H1 (cell line): ENCODE measurements at regions not wholly inside any gene's neighbourhood (a gene's known extent, or its start where the extent isn't known, plus 50 kb on each side); places are given as distances from the start of the nearest gene placed in this dataset.

Experiments used
- ASH2L ChIP-seq: fragments of 200-600, 300-600 bp; sonication (generic); IDR thresholded peaks from one replicate; pipeline ENCODE4 v1.7.1; 2017; ENCODE audit warnings: low read length
- CHD2 ChIP-seq: IDR thresholded peaks from 2 replicates; pipeline ENCODE4 v1.6.1; 2012; ENCODE audit warnings: low read length, improper control_type of control experiment
- CHD7 ChIP-seq: fragments of 300-600 bp; sonication (generic); IDR thresholded peaks from 2 replicates; pipeline ENCODE4 v1.7.1; 2012; ENCODE audit warnings: low read length, moderate library complexity, mild to moderate bottlenecking, inconsistent platforms; ENCODE audit not compliant: insufficient replicate concordance
- EP300 ChIP-seq, 2 experiments: IDR thresholded peaks; 1 replicate in 1 of 2; 2 replicates in 1 of 2; pipeline ENCODE4 v1.6.1; 2011 to 2012; ENCODE audit warnings: low read depth in 2 of 2, low read length in 2 of 2, mild to moderate bottlenecking in 2 of 2, borderline replicate concordance in 1 of 2, inconsistent platforms in 1 of 2, moderate library complexity in 1 of 2
- SAP30 ChIP-seq: fragments of 300-600 bp; sonication (generic); IDR thresholded peaks from 2 replicates; pipeline ENCODE4 v1.7.1; 2012; ENCODE audit warnings: low read length, moderate library complexity, mild to moderate bottlenecking, inconsistent platforms; ENCODE audit not compliant: insufficient read depth, insufficient replicate concordance
- SP1 ChIP-seq: IDR thresholded peaks from 2 replicates; pipeline ENCODE4 v1.6.1; 2011; ENCODE audit warnings: low read depth, low read length
- SP4 ChIP-seq: IDR thresholded peaks from 2 replicates; pipeline ENCODE4 v1.6.1; 2012; ENCODE audit warnings: low read length, inconsistent platforms
- YY1 ChIP-seq: IDR thresholded peaks from 2 replicates; pipeline ENCODE4 v1.6.1; 2011; ENCODE audit warnings: low read depth, mild to moderate bottlenecking, low read length
- TF ChIP-seq, protein P1 (sequence below): IDR thresholded peaks from 2 replicates; pipeline ENCODE4 v1.6.1; 2011; ENCODE audit warnings: low read length, improper control_type of control experiment

DNA sequence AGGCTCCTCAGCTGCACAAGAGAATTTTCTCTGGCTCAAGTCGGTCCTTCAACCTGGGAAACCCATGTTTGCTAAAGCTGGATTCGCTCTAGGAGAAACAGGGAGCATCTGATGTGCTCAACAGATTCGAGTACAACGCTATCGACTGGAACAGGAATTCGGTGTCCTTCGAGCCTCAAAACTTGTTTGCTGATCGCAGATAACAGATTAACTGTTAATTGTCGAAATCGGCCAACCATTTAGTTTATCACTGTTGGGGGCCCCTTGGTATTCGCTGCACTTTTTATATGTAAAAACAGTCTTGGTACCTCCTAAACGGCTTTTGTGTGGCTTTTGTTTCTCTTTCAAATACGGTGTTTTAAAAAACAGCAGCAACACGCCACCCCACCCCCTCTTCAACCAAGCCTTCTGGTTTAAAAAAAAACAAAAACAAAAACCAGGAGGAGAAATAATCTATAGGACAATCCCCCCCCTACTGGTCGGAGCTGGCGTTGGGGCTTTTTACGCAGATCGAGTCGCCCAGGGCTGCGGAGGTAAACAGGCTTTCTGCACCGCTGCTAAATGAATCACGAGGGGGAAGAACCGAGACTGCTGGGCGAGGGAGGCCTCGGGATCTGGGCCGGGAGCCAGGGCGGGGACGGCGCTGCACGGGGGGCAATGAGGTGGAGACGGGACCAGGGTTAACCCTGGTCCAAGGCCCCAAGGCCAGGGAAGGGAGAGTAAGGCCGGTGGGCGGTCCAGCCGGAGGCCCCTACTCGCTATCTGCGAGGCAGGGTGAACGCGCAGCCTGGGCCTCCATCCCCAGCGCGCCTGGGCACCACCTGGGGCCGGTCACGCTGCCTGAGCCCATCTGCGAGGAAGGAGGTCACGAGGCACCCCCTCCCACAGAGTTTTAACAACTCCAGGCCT, 71.7 kb upstream of the BCOR start (continued):
- TF ChIP-seq CHD7 = peak; percentile 82
- no peak for TF ChIP-seq SP4
- TF ChIP-seq YY1 = 0 out of 2 replicates have a peak, but pooled peaks have one; percentile 9
- no peak for TF ChIP-seq CHD2
- TF ChIP-seq SAP30 = no peak
- TF ChIP-seq, protein P1, sequence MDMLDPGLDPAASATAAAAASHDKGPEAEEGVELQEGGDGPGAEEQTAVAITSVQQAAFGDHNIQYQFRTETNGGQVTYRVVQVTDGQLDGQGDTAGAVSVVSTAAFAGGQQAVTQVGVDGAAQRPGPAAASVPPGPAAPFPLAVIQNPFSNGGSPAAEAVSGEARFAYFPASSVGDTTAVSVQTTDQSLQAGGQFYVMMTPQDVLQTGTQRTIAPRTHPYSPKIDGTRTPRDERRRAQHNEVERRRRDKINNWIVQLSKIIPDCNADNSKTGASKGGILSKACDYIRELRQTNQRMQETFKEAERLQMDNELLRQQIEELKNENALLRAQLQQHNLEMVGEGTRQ = no peak
- peak in 1 of 2 experiments; percentile 64; a peak in 1 of 3 replicates for TF ChIP-seq EP300 (IDR thresholded peaks at IDR 0.05; ENCODE audit: borderline replicate concordance in 1 of 2, low read depth in 2 of 2, low read length in 2 of 2)
- peak; percentile 80 for TF ChIP-seq SP1
- TF ChIP-seq ASH2L = no peak
